Stimulated activated naive B cell treated with anti-CD40 and anti-IgM and Interleukin-4, amounts not matched to agents 10 μg/mL and 1 μg/mL and 100 μg/mL, for 72 hours (primary cell): ENCODE measurements at regions not wholly inside any gene's neighbourhood (a gene's known extent, or its start where the extent isn't known, plus 50 kb on each side); places are given as distances from the start of the nearest gene placed in this dataset.
"Not testable (repeated sequence)": the region's sequence is repeated elsewhere in the genome, so short reads cannot be mapped to it uniquely, and the experiment has no call there.

Source experiments
- ATAC-seq, 2 donors: fragments of 150-1000 bp; cut with Tn5 transposase; replicated peaks; 2 replicates each; pipeline ENCODE4 v1.10.0; 2021; ENCODE audit warnings: moderate library complexity in 1 of 2
- DNase-seq: peaks from one replicate; pipeline ENCODE4 v3.0.0; 2021
- H3K27ac Mint-ChIP-seq: one replicate; pipeline ENCODE4 v1.8.0; 2022; ENCODE audit warnings: mild to moderate bottlenecking, mixed read lengths
- H3K27me3 Mint-ChIP-seq, 2 donors: one replicate each; pipeline ENCODE4 v1.8.0; 2022; ENCODE audit warnings: mixed read lengths in 2 of 2
- H3K36me3 Mint-ChIP-seq, 2 donors: one replicate each; pipeline ENCODE4 v1.8.0; 2022; ENCODE audit warnings: mixed read lengths in 2 of 2, mild to moderate bottlenecking in 1 of 2
- H3K4me1 Mint-ChIP-seq, 2 donors: one replicate each; pipeline ENCODE4 v1.8.0; 2022; ENCODE audit warnings: mixed read lengths in 2 of 2, mild to moderate bottlenecking in 1 of 2
- H3K4me3 Mint-ChIP-seq, 2 donors: one replicate each; pipeline ENCODE4 v1.8.0; 2022; ENCODE audit warnings: mild to moderate bottlenecking in 2 of 2, mixed read lengths in 2 of 2, moderate library complexity in 1 of 2
- H3K9me3 Mint-ChIP-seq, 2 donors: one replicate each; pipeline ENCODE4 v1.8.0; 2022; ENCODE audit warnings: mixed read lengths in 2 of 2, mild to moderate bottlenecking in 1 of 2

- ATAC-seq: no peak
- no peak for DNase-seq
- H3K4me3 Mint-ChIP-seq: no peak overlapping the region
- peaks cover 35 to 52% of the 10 kb centered on the region in 2 donors for H3K4me1 Mint-ChIP-seq
- peak overlapping the region; percentile 0 for H3K27ac Mint-ChIP-seq
- no peaks in the 10 kb centered on the region for H3K36me3 Mint-ChIP-seq
- H3K27me3 Mint-ChIP-seq: no peaks in the 10 kb centered on the region
- H3K9me3 Mint-ChIP-seq: no peaks in the 10 kb centered on the region
These were observed 110.7 kb downstream of the VPREB1 start for GRCh38 chr22:22355096-22355834.

- peak; percentile 85 for DNase-seq
- peak; percentile 96 to 97 for ATAC-seq
- no peaks in the 10 kb centered on the region for H3K27me3 Mint-ChIP-seq
- peaks cover 0 to 5% of the 10 kb centered on the region in 2 donors for H3K9me3 Mint-ChIP-seq
- H3K4me3 Mint-ChIP-seq: peak overlapping the region; percentile 66 to 69
- H3K27ac Mint-ChIP-seq: peak overlapping the region; percentile 91
- H3K36me3 Mint-ChIP-seq: no peaks in the 10 kb centered on the region
- H3K4me1 Mint-ChIP-seq: peaks cover 30 to 57% of the 10 kb centered on the region in 2 donors
These were observed 112.7 kb downstream of the VPREB1 start for GRCh38 chr22:22357024-22357883.

GRCh38 chr22:22358152-22358551 lies 113.6 kb downstream of the VPREB1 start:
- peak overlapping the region in 1 of 2 donors; percentile 66 for H3K4me3 Mint-ChIP-seq
- no peaks in the 10 kb centered on the region for H3K27me3 Mint-ChIP-seq
- H3K27ac Mint-ChIP-seq: peak overlapping the region; percentile 91
- DNase-seq: no peak
- H3K9me3 Mint-ChIP-seq: peaks cover 0 to 5% of the 10 kb centered on the region in 2 donors
- peaks cover 32 to 57% of the 10 kb centered on the region in 2 donors for H3K4me1 Mint-ChIP-seq
- no peaks in the 10 kb centered on the region for H3K36me3 Mint-ChIP-seq
- no peak for ATAC-seq

GRCh38 chr22:22358686-22359085 lies 114.1 kb downstream of the VPREB1 start:
- H3K36me3 Mint-ChIP-seq: no peaks in the 10 kb centered on the region
- H3K27me3 Mint-ChIP-seq: no peaks in the 10 kb centered on the region
- H3K9me3 Mint-ChIP-seq: peaks cover 0 to 5% of the 10 kb centered on the region in 2 donors
- DNase-seq (no peak), ATAC-seq (no peak)
- H3K27ac Mint-ChIP-seq: no peak overlapping the region
- peaks cover 32 to 57% of the 10 kb centered on the region in 2 donors for H3K4me1 Mint-ChIP-seq
- no peak overlapping the region for H3K4me3 Mint-ChIP-seq

- no peaks in the 10 kb centered on the region for H3K36me3 Mint-ChIP-seq
- no peak for DNase-seq
- no peak overlapping the region for H3K4me3 Mint-ChIP-seq
- peaks cover 32 to 55% of the 10 kb centered on the region in 2 donors for H3K4me1 Mint-ChIP-seq
- no peak overlapping the region for H3K27ac Mint-ChIP-seq
- peaks cover 0 to 5% of the 10 kb centered on the region in 2 donors for H3K9me3 Mint-ChIP-seq
- ATAC-seq: no peak
- H3K27me3 Mint-ChIP-seq: no peaks in the 10 kb centered on the region
These were observed 114.9 kb downstream of the VPREB1 start for GRCh38 chr22:22359465-22359864.

- Mint-ChIP-seq H3K27ac (no peak overlapping the region), H3K27me3 (no peaks in the 10 kb centered on the region), H3K9me3 (peaks cover 0 to 6% of the 10 kb centered on the region in 2 donors), H3K36me3 (no peaks in the 10 kb centered on the region), H3K4me1 (peaks cover 29 to 53% of the 10 kb centered on the region in 2 donors), H3K4me3 (no peak overlapping the region)
- ATAC-seq (no peak), DNase-seq (no peak)
These were observed 115.4 kb downstream of the VPREB1 start for GRCh38 chr22:22360014-22360413.

GRCh38 chr22:22362311-22362710 lies 117.7 kb downstream of the VPREB1 start:
- DNase-seq: no peak
- H3K36me3 Mint-ChIP-seq: no peaks in the 10 kb centered on the region
- no peak overlapping the region for H3K27ac Mint-ChIP-seq
- ATAC-seq: no peak
- H3K27me3 Mint-ChIP-seq: no peaks in the 10 kb centered on the region
- peaks cover 0 to 6% of the 10 kb centered on the region in 2 donors for H3K9me3 Mint-ChIP-seq
- H3K4me3 Mint-ChIP-seq: no peak overlapping the region
- peaks cover 33 to 64% of the 10 kb centered on the region in 2 donors for H3K4me1 Mint-ChIP-seq

- Mint-ChIP-seq H3K27me3 (no peaks in the 10 kb centered on the region), H3K9me3 (peaks cover 0 to 6% of the 10 kb centered on the region in 2 donors), H3K27ac (peak overlapping the region; percentile 51), H3K36me3 (no peaks in the 10 kb centered on the region), H3K4me3 (no peak overlapping the region), H3K4me1 (peaks cover 28 to 58% of the 10 kb centered on the region in 2 donors)
- DNase-seq (no peak), ATAC-seq (peak; percentile 89 to 96)
These were observed 118.3 kb downstream of the VPREB1 start for GRCh38 chr22:22362936-22363335.

- Mint-ChIP-seq H3K9me3 (peaks cover 0 to 6% of the 10 kb centered on the region in 2 donors), H3K27ac (no peak overlapping the region), H3K4me1 (peaks cover 32 to 56% of the 10 kb centered on the region in 2 donors), H3K36me3 (no peaks in the 10 kb centered on the region), H3K4me3 (no peak overlapping the region), H3K27me3 (no peaks in the 10 kb centered on the region)
- DNase-seq (no peak), ATAC-seq (no peak)
These were observed 119.6 kb downstream of the VPREB1 start for GRCh38 chr22:22364207-22364606.

GRCh38 chr22:22366537-22366936 lies 122.0 kb downstream of the VPREB1 start:
- Mint-ChIP-seq H3K4me3 (no peak overlapping the region), H3K9me3 (peaks cover 0 to 1% of the 10 kb centered on the region in 2 donors), H3K27ac (peak overlapping the region; percentile 82), H3K36me3 (no peaks in the 10 kb centered on the region), H3K4me1 (peaks cover 49 to 70% of the 10 kb centered on the region in 2 donors), H3K27me3 (no peaks in the 10 kb centered on the region)
- no peak for DNase-seq
- no peak for ATAC-seq

GRCh38 chr22:22368516-22368915 lies 123.9 kb downstream of the VPREB1 start:
- no peak for ATAC-seq
- H3K36me3 Mint-ChIP-seq: no peaks in the 10 kb centered on the region
- H3K27me3 Mint-ChIP-seq: no peaks in the 10 kb centered on the region
- DNase-seq: no peak
- H3K27ac Mint-ChIP-seq: no peak overlapping the region
- H3K9me3 Mint-ChIP-seq: peaks cover 0 to 1% of the 10 kb centered on the region in 2 donors
- peaks cover 49 to 72% of the 10 kb centered on the region in 2 donors for H3K4me1 Mint-ChIP-seq
- no peak overlapping the region for H3K4me3 Mint-ChIP-seq

GRCh38 chr22:22369219-22369963 lies 124.8 kb downstream of the VPREB1 start:
- DNase-seq (peak; percentile 44), ATAC-seq (peak; percentile 90)
- not testable (repeated sequence) for H3K36me3 Mint-ChIP-seq, H3K9me3 Mint-ChIP-seq, H3K27me3 Mint-ChIP-seq
- Mint-ChIP-seq H3K4me3 (peak overlapping the region; percentile 11 to 55), H3K27ac (peak overlapping the region; percentile 85), H3K4me1 (peaks cover 52 to 75% of the 10 kb centered on the region in 2 donors)

- H3K27ac Mint-ChIP-seq: peak overlapping the region; percentile 85
- no peaks in the 10 kb centered on the region for H3K27me3 Mint-ChIP-seq
- no peaks in the 10 kb centered on the region for H3K36me3 Mint-ChIP-seq
- ATAC-seq (peak; percentile 60 to 66), DNase-seq (no peak)
- H3K9me3 Mint-ChIP-seq: peaks cover 0 to under 1% of the 10 kb centered on the region in 2 donors
- H3K4me3 Mint-ChIP-seq: peak overlapping the region; percentile 7 to 55
- peaks cover 51 to 75% of the 10 kb centered on the region in 2 donors for H3K4me1 Mint-ChIP-seq
These were observed 125.3 kb downstream of the VPREB1 start for GRCh38 chr22:22369964-22370270.

GRCh38 chr22:22371031-22371541 lies 126.5 kb downstream of the VPREB1 start:
- no peak overlapping the region for H3K4me3 Mint-ChIP-seq
- H3K27me3 Mint-ChIP-seq: no peaks in the 10 kb centered on the region
- peak overlapping the region; percentile 42 for H3K27ac Mint-ChIP-seq
- DNase-seq (no peak), ATAC-seq (peak in 1 of 2 donors; percentile 49)
- H3K4me1 Mint-ChIP-seq: peaks cover 56 to 75% of the 10 kb centered on the region in 2 donors
- no peaks in the 10 kb centered on the region for H3K36me3 Mint-ChIP-seq
- no peaks in the 10 kb centered on the region for H3K9me3 Mint-ChIP-seq
